Stimulated activated CD8-positive, alpha-beta memory T cell treated with anti-CD3 and anti-CD28 coated beads, Interleukin-4, amount 100 ng/mL, for 24 hours (primary cell): ENCODE measurements at regions not wholly inside any gene's neighbourhood (a gene's known extent, or its start where the extent isn't known, plus 50 kb on each side); places are given as distances from the start of the nearest gene placed in this dataset.
"Not testable (repeated sequence)": the region's sequence is repeated elsewhere in the genome, so short reads cannot be mapped to it uniquely, and the experiment has no call there.

Source experiments
- DNase-seq: peaks from one replicate; pipeline ENCODE4 v3.0.0-alpha.2; 2020; ENCODE audit warnings: low read depth

DNA sequence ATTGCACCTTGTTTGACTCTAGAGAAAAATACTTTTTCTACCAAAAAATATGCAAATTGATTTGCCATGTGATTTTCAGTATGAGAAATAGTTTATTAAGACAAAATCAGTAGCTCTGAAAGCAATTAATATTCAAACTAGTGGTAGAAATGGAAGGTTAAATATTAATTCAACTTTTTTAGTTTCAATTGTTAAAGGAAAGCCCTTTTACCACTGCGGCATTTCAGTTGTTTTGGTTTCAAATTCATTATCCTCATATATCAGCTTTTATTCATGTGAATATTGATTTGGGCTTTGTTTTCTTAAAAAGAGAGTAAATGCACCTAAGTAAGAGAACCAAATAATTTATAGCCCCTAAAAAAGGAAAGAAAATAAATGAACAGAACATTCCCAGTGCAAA lies 660.6 kb upstream of the CHD1 start:
- no peak for DNase-seq

DNA sequence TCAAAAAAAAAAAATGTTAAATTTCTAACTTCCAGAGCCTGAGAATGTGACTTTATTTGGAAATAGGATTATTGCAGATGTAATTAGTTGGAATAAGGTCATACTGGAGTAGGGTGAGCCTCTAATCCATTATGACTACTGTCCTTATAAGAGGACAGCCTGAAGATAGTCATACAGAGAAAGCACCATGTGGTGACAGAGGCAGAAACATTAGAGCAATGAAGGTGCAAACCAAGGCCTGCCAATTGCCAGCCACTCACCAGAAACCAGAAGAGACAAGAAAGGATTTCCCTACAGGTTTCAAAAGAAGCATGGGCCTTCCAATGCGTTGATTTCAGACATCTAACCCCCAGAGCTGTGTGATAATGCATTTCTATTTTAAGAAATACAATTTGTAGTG lies 659.2 kb upstream of the CHD1 start:
- no peak for DNase-seq

GRCh38 chr5:99586878-99587277 lies 658.1 kb upstream of the CHD1 start:
- no peak for DNase-seq

DNA sequence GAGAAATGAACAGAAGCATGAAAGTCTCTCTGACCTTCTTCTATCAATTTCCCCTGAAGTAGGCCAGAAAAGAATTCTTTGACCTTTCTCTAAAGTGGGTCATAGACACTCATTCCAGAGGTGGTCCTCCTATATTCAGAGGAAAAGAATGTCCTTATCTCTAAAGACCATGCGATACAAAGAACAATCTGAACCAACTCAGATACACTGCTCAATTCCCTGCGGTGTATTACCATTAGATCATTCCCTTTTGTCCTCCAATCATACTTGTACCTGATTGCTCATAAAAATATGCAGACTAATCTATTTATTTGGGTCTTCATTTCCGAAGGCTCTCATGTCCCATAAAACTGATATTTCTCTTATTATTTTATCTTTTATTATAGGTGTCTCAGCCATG lies 652.4 kb upstream of the CHD1 start:
- not testable (repeated sequence) for DNase-seq

GRCh38 chr5:99562937-99563627 lies 634.3 kb upstream of the CHD1 start:
- not testable (repeated sequence) for DNase-seq

GRCh38 chr5:99553211-99553810 lies 624.5 kb upstream of the CHD1 start:
- DNase-seq, result no peak

DNA sequence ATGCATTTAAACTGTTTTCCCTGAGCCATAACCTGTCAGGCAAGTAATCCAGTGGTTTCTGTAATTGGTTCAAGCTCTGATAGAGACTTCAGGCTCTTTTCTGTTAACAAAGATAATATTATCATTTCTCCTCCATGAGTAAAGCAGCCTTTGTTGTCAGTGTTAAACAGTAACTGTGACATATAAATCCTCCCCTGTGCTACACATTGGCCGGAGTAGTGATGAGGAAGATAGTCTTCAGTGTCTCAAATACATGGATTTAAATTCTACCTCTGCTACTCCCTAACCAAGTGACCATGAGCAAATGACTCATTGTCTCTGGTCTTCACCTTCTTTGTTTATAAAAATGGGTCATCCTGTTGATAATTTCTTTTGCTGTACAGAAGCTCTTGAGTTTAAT lies 615.5 kb upstream of the CHD1 start:
- no peak for DNase-seq

DNA sequence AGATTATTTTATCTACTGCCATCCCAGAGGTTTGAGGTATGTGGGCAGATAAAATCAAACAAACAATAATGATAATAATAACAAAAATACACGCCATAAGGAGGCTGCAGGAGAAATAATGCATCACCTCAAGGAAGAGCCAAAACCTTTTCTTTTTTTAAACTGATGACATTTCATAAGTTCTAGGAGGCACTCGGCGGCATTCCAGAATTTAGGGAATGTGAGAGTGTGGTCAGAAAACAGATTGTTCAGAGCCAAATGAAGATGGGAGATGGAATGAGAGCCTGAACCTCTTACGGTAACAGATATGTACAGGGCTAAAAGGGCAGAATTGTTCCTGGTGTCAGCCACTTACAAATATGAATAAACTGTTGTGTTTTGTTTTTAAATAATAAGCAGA lies 615.0 kb upstream of the CHD1 start:
- DNase-seq, result no peak

- not testable (repeated sequence) for DNase-seq
These were observed 605.4 kb upstream of the CHD1 start for GRCh38 chr5:99534241-99534640.

GRCh38 chr5:99521666-99522065 lies 592.9 kb upstream of the CHD1 start:
- not testable (repeated sequence) for DNase-seq

- not testable (repeated sequence) for DNase-seq
These were observed 587.2 kb upstream of the CHD1 start for GRCh38 chr5:99515864-99516490.

DNA sequence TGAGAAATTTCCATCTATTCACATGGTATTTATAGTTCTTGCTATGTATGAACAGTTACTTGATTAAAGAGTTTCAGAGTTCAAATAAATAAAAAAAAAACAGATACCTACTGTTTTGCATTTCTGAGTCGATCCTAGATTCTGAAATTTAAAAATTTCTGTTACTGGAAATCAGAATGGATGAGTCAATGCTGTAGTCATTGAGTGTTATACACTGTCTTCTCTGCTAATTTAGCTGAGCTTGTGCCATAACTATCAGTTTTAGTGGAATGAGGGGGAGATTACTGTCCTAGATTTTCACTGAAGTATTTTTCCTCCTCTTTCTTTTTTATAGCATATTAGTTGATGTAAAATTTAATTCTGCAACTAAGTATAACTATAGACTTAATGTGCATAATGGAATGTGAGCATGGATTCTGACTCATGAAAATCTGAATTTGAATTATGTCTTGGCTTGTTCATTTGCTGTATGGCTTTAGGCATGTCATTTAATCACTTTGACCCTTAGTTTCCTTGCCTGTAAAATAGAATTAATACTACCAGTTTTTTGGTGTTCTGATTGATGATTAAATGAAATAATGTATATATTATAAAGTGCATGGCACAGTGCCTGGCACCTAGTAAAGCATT lies 581.5 kb upstream of the CHD1 start:
- DNase-seq, result not testable (repeated sequence)

DNA sequence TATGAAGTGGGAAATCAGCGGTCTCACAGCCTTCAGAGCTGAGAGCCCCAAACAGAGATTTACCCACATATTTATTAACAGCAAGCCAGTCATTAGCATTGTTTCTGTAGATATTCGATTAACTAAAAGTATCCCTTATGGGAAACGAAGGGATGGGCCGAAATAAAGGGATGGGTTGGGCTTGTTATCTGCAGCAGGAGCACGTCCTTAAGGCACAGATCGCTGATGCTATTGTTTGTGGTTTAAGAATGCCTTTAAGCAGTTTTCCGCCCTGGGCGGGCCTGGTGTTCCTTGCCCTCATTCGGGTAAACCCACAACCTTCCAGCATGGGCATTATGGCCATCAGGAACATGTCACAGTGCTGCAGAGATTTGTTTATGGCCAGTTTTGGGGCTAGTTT lies 580.3 kb upstream of the CHD1 start:
- not testable (repeated sequence) for DNase-seq

DNA sequence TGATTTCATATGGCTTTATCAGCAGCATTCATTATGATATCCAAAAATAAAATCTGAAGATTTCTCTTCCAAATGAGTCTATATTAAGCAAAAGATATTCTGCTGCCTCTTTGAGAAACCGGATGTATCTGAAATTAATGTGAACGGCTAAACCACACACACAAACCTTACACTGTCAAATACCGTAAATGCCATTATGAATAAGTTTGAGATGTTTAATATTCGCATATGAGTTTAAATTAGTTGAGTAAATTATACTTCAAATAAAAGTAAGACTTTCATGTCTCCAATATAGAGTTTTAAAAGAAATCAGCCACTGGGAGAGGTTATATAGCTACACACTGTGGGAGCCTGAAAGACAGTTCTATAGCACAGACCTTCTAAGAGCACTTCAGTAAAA lies 566.6 kb upstream of the CHD1 start:
- not testable (repeated sequence) for DNase-seq

DNA sequence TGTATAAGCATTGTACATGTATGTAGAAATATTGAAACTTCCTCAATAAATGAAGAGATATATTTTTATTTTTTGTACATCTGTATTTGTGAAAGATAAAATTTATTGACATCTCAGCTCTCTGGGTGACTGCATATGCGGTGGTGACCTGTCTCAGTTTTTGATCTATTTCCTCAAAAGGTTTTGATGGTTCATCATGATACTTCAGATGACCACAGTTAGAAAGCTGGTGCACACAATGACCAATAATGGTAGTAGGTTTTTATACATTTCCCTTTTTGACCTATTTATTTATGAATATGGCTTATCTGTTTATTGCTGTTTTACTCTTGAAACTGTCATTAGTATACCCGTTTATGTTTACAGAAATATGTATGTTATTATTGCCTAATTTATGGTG lies 549.6 kb upstream of the CHD1 start:
- DNase-seq, result not testable (repeated sequence)

DNA sequence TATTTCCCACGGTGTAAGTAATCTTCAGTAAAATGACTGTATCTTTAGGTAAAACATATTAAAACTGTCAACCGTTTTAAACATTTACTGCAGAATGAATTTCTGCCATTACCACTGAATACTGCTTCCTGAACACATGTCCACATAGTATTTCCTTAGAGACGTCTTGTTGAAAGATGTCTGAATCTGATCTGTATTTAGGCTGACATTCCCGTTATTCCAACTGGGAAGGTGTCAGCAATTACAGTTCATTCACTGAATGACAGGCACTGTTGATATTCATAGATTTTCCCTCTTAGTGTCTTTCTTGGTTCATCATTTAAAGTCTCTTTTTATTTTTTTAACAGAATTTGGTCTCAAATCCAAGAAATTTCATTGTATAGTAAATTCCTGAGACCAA lies 544.5 kb upstream of the CHD1 start:
- DNase-seq, result not testable (repeated sequence)

DNA sequence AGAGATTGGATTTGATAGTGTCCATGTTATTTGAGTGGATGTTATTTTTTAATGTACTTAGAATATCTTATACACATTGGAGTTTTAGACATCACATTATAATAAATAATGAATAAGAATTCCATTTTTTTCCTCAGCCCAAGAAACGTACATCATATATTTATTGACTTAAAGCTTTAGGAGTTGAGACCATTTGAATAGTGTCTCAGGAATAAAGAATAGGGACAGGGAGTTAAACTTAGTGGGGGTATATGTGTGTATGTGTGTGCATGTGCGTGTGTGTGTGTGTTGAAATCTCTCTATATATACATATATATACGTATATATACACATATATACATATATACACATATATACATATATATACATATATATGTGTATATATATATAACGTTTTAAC lies 542.9 kb upstream of the CHD1 start:
- not testable (repeated sequence) for DNase-seq

DNA sequence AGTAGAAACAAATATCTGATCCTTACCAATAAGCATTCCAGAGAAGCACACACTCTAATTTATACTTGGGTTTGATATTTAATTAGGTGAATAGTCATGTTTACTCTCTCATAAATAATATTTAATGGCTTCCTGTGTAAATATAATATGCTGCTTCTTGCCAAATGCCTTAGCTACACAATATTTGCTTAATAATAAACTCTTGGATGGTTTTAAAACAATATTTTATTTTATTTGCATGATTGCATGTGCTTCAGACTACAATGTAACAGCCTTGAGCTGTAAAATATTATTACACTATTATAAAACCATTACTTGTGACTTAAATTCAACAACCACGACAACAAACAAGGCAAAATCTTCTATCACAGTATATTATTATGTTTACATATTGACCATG lies 542.4 kb upstream of the CHD1 start:
- DNase-seq, result not testable (repeated sequence)

GRCh38 chr5:99470636-99471035 lies 541.8 kb upstream of the CHD1 start:
- not testable (repeated sequence) for DNase-seq

DNA sequence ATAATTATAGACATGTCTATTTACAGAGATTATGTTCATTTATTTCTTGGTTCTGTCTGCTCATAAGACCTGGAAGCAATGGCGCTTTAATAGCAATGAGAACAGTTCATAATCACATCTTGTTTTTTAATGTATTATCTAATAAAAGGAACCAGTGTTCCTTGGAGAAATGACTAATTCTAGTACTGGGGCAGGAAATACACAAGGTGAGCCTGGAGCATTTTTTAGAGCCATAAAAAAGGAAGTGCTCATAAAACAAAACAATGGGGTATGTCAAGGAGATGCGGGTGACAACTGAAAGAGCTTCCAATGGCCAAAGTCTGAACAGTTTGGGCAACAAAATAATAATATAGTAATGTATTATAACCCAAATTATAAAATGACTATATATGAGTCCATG lies 531.9 kb upstream of the CHD1 start:
- DNase-seq, result no peak

GRCh38 chr5:99453196-99453595 lies 524.4 kb upstream of the CHD1 start:
- DNase-seq, result no peak

- no peak for DNase-seq
These were observed 521.0 kb upstream of the CHD1 start for GRCh38 chr5:99449786-99450185.

DNA sequence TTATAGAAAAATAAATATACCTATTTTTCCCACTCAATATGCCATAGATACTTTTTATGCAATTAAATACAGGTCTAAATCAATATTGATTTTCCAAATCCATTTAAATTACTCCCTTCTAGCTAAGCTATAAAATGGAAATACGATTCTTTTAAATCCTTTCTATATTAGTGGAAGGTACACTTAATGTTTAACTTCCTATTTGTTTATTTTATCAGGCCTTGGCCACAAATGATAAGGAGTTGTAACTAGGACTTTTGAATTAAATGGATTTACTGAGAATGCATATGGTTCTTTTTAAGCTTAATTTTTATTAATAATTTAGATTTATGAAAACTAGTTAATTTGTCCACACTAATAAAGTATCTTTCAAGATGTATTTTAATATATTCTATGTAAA lies 517.0 kb upstream of the CHD1 start:
- no peak for DNase-seq
